ENCODE measurements at regions not wholly inside any gene's neighbourhood (a gene's known extent, or its start where the extent isn't known, plus 50 kb on each side); places are given as distances from the start of the nearest gene placed in this dataset.

DNA sequence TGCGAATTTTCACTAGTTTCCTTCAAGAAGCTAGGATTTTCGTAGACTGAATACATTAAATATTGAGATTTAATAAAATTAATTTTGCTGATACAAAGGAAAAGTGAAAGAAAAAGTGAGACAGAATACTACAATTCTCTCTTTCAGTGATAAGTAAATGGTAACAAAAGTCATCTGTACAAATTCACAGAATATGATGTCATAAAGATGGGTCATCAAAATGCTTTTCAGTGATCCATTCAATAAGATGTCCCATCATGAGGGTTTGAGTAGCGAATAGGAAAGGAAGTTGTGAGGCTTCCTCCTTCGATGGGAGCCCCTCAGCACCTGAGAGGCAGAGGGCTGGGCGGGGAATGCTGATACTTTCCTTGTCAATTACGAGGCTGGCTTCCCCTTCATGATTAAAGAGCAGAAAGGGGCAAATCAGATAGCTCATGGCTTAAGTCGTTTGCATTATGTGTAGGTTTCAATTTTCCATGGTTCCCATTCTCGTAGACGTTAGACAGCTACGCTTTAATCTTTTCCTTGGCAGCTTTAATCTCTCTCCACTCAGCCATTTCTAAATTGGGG is 108.8 kb upstream of the SORBS2 start:
- in situ Hi-C loops (cut with MboI; ENCODE audit: low sequenced_read_pairs): no loop called here
- no peak overlapping the region for H3K4me3 ChIP-seq
- peaks cover 4% of the 10 kb centered on the region for H3K4me1 ChIP-seq
- H3K9me3 ChIP-seq: no peaks in the 10 kb centered on the region; the same call in 1 of the 2 replicates
- no peaks in the 10 kb centered on the region for H3K36me3 ChIP-seq (replicated peaks)
- H3K27me3 ChIP-seq (ENCODE audit: low read depth): peaks cover 3% of the 10 kb centered on the region; the same call in 1 of the 2 replicates
- no peak for DNase-seq (ENCODE audit: low spot score in 2 of 2)

DNA sequence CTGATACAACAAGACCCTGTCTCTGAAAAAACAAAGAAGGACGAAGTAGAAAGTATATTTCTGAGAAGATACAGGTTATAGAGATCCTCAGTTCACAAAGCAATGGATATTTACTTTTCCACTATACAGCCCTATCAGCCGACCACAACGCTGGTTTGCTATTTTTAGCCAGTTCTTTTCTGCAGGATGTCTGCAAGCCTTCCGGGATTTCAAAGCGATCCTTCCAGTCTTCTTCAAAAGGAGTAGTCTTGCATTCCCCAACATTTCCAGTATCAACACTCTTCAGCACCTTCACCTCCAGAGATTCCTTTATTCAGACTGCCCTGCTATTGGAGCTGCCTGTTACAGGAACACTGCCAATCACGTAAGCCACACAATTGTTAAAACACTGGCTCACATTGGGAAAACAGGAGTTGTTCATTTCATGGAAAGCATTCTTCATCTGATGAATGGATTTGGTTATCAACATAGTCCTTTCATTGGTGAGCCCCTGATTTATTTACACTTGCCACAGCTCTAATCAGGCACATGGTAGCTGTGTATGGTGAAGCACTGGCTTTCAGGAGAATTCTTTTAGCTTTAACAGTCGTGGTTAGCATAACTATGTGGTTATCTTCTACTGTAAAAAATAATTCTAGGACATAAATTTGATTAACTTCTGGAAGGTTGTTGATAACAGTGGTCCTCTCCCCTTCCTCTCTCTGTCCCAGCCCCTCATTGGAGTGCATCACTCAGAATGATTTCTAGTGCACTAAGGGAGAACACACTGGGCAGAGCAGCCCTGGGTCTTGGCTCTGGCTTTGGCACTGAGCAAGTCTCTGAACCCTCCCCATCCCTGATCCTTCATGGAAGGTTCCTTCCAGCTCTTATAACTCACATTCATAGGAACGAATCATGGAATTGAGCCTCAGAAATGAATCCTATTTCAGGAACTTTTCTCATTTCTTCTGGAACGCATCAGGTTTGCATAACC is 109.9 kb upstream of the SORBS2 start:
- Histone ChIP-seq H3K9me3 (no peaks in the 10 kb centered on the region; the same call in 1 of the 2 replicates), H3K4me3 (no peak overlapping the region), H3K4me1 (no peaks in the 10 kb centered on the region; the same call in none of the 2 replicates), H3K27me3 (ENCODE audit: low read depth) (peaks cover 3% of the 10 kb centered on the region; the same call in 1 of the 2 replicates), H3K36me3 (replicated peaks) (no peaks in the 10 kb centered on the region)
- in situ Hi-C loops (cut with MboI; ENCODE audit: low sequenced_read_pairs): no loop called here
- DNase-seq (ENCODE audit: low spot score in 2 of 2): no peak

DNA sequence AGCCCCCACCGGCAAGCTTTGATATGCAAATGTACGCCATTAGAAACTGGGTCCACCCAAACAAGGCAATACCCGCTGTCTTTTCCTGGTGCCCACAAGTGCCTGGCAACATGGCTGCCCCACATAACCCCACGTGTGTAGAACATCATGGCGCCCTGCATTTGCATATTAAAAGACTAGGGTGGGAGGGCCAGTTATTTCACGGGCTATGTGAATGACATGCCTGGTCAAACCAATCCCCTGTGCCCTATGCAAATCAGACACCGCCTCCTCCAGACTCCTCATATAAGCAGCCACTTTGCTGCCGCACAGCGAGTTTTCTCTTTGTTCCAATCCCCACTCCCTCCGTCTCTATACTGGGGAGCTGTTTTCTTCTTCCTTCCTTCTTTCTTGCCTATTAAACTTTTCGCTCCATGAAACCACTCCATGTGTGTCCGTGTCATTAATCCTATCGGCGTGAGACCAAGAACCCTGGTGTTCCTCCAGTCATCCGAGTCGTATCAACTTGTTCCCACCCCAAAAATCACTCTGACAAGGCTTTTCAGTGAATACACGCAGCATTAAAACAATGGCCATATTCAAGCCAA is 112.6 kb upstream of the SORBS2 start:
- in situ Hi-C loops (cut with MboI; ENCODE audit: low sequenced_read_pairs): no loop called here
- H3K4me1 ChIP-seq: no peaks in the 10 kb centered on the region; the same call in 1 of the 2 replicates
- H3K27me3 ChIP-seq (ENCODE audit: low read depth): peaks cover 3% of the 10 kb centered on the region; the same call in 1 of the 2 replicates
- H3K4me3 ChIP-seq: no peak overlapping the region
- no peak for DNase-seq (ENCODE audit: low spot score in 2 of 2)
- H3K9me3 ChIP-seq: no peaks in the 10 kb centered on the region; the same call in 1 of the 2 replicates
- H3K36me3 ChIP-seq (replicated peaks): no peaks in the 10 kb centered on the region

DNA sequence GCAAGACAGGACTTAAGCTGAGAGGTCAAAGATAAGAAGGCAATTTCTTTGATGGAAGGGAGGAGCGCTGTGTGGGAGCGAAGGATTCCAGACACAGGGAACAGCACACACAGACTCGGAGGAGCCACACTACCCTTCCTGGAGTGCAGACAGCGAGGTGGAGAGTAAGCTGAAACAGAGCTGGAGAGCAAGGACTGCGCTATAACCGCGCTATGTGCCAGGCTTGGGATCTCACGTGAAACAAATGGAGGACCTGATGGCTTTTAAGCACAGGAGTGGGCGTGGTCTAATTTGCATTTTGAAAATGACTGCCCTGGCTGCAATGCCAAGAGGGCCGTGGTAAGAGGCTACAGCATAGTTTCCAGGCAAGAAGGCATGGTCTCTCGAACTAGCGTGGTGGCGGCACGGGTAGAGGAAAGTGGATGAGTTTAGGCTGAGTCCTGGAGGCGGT is 113.9 kb upstream of the SORBS2 start:
- DNase-seq (ENCODE audit: low spot score in 2 of 2): no peak
- Histone ChIP-seq H3K4me1 (no peaks in the 10 kb centered on the region; the same call in 1 of the 2 replicates), H3K4me3 (no peak overlapping the region), H3K9me3 (no peaks in the 10 kb centered on the region; the same call in 1 of the 2 replicates), H3K27me3 (ENCODE audit: low read depth) (peaks cover 3% of the 10 kb centered on the region; the same call in 1 of the 2 replicates), H3K36me3 (replicated peaks) (no peaks in the 10 kb centered on the region)
- in situ Hi-C loops (cut with MboI; ENCODE audit: low sequenced_read_pairs): no loop called here

DNA sequence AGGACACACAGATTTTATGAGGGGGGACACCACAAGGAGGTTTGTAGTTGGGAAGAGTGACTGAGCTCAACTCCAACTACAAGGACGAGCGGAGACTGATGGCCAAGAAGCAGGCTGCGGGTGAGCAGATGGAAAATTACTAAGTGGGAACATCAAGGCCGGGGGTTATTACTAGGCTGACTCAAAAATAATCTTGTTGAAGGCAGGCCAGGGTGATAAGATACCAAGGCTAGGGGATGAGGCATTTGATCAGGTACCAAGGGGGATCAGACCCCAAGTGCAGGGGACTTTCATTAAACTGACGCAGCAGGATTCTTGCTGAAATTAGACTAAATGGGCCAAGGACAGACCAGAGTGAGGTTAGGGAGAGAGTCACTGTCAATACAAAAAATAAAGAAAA is 119.4 kb upstream of the SORBS2 start:
- Histone ChIP-seq H3K4me3 (no peak overlapping the region), H3K4me1 (no peaks in the 10 kb centered on the region), H3K9me3 (no peaks in the 10 kb centered on the region), H3K27me3 (ENCODE audit: low read depth) (no peaks in the 10 kb centered on the region; the same call in 1 of the 2 replicates), H3K36me3 (replicated peaks) (no peaks in the 10 kb centered on the region)
- in situ Hi-C loops (cut with MboI; ENCODE audit: low sequenced_read_pairs): no loop called here
- DNase-seq (ENCODE audit: low spot score in 2 of 2): no peak

DNA sequence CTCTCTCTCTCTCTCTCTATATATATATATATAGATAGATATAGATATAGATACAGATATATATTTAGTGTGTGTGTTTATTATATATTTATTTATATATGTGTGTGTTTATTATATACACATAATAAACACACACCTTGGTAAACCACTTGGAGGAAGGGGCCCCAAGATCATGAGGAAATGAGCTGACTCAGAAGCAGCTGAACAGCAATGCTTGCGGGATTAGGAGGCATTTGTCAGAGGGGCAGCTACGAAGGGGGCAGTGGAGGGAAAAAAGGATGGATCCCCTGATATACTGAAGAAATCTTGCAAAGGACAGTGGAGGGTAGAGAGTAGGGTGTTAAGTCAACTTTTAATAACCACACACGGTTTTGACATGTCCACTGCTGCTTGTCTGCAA is 120.0 kb upstream of the SORBS2 start:
- Histone ChIP-seq H3K27me3 (ENCODE audit: low read depth) (no peaks in the 10 kb centered on the region; the same call in 1 of the 2 replicates), H3K4me1 (no peaks in the 10 kb centered on the region), H3K4me3 (no peak overlapping the region), H3K36me3 (replicated peaks) (no peaks in the 10 kb centered on the region), H3K9me3 (no peaks in the 10 kb centered on the region)
- DNase-seq (ENCODE audit: low spot score in 2 of 2): no peak
- in situ Hi-C loops (cut with MboI; ENCODE audit: low sequenced_read_pairs): no loop called here

DNA sequence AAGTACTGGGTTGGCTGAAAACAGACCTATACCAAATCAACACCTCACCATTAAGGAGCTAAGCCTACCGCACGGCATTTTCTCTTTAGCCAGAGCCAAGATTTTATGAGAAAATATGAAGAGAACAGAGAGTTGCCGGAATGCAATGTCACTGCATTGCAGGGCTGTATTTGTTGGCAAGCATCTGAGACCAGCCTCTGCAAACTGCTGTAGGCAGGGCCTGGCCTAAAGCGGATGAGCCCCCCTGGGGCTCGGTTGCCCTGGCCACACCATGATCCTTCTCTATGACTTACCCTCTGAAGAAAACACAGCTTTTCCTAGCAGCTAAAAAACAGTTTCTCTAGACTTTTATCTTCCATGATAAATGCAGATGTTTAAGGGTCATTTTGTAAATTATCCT is 120.5 kb upstream of the SORBS2 start:
- DNase-seq (ENCODE audit: low spot score in 2 of 2): no peak
- in situ Hi-C loops (cut with MboI; ENCODE audit: low sequenced_read_pairs): no loop called here
- Histone ChIP-seq H3K9me3 (no peaks in the 10 kb centered on the region), H3K36me3 (replicated peaks) (no peaks in the 10 kb centered on the region), H3K27me3 (ENCODE audit: low read depth) (peaks cover under 1% of the 10 kb centered on the region; the same call in 1 of the 2 replicates), H3K4me1 (no peaks in the 10 kb centered on the region), H3K4me3 (no peak overlapping the region)

DNA sequence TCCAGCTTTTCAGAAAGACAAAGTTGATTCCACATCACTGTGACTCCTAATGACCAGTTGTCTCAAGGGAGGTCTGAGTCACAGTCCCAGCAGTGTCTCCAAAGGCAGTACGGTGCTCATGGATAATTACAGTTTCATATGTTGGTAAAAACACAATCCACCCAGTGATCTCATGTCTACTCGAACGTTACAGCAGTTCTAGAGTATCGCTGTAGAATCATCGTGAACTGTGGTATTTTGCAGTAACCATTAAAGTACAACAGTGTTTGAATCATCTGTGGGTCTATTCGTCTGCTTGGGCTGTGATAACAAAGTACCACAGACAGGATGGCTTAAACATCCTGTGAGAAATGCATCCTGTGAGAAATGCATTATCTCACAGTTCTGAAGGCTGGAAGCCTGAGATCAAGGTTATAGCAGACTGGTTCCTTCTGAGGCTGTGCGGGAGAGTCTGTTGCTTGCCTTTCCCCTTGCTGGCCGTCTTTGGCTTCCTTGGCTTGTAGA is 121.1 kb upstream of the SORBS2 start:
- H3K36me3 ChIP-seq (replicated peaks): no peaks in the 10 kb centered on the region
- no peaks in the 10 kb centered on the region for H3K9me3 ChIP-seq
- H3K4me1 ChIP-seq: no peaks in the 10 kb centered on the region
- peaks cover 2% of the 10 kb centered on the region; the same call in 1 of the 2 replicates for H3K27me3 ChIP-seq (ENCODE audit: low read depth)
- H3K4me3 ChIP-seq: no peak overlapping the region
- no peak for DNase-seq (ENCODE audit: low spot score in 2 of 2)
- in situ Hi-C loops (cut with MboI; ENCODE audit: low sequenced_read_pairs): no loop called here

DNA sequence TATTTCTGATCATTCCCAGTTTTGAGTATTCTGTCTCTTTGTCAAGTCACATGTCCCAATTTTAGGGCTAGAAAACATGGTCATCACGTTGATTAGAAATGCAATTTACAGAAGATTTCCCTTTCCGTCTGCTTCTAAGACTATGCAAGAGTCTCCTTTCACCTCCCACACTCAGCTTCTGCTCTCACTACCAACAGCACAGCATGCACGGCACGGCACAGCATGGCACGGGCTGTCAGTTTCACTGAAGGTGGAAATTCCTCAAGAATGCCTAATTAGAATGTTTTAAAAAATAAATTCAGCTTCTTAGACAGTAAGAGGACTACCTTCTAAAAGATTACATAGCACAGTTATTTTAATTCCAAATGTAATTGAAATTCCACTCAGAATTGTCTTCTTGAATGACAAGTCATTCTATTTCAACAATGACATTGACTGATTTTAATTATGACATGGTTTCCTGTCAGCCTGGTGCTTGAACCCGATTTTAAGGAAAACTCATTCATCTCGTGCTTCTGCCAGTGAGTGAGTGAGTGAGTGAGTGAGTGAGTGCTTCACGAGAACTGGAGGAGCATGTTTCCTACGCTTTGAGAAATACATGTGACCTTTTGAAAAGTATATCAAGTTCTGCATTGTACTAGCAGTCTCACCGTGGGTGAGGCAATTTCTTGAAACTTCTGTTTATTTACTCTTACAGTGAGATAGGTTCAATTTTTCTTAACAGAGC is 124.8 kb upstream of the SORBS2 start:
- H3K9me3 ChIP-seq: no peaks in the 10 kb centered on the region
- no peaks in the 10 kb centered on the region for H3K36me3 ChIP-seq (replicated peaks)
- peaks cover 2% of the 10 kb centered on the region; the same call in 1 of the 2 replicates for H3K27me3 ChIP-seq (ENCODE audit: low read depth)
- no peaks in the 10 kb centered on the region for H3K4me1 ChIP-seq
- H3K4me3 ChIP-seq: no peak overlapping the region
- no peak for DNase-seq (ENCODE audit: low spot score in 2 of 2)
- in situ Hi-C loops (cut with MboI; ENCODE audit: low sequenced_read_pairs): no loop called here

DNA sequence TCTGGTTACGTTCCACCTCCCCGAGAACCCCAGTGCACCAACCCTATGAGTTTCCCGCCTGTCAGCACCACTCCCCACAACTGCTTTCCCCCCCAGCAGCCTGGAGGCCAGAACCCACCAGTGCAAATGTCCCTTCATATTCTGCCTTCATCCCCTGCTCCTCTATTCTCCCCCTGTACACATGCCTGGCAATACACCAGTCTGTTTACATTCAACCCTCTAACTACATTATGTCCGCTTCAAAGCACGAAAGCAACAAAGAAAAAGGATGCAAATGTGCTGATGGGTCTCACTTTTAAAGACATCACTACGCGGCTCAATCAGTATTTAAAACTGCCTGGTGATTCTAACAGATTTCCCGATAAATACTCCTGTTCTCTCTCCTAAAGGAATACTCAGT is 126.7 kb upstream of the SORBS2 start:
- in situ Hi-C loops (cut with MboI; ENCODE audit: low sequenced_read_pairs): no loop called here

DNA sequence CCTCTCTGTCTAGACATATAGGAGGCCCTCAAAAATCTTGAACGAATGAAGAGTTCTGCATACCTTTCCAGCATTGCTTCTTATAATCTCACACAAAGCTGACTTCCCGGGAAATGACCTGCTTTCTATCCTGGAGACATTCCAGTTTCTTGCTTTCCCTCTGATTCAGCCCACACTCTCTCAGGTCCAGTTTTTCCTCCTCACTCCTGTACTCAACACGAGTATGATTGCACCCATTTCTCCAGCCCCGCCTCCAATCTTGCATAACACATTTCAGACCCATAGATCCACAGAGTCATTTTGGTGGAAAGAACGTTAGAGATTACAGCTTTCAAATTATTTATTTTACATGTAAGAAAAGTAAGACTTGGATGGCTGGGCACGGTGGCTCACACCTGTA is 127.5 kb upstream of the TLR3 start:
- peaks cover 2% of the 10 kb centered on the region; the same call in 1 of the 2 replicates for H3K27me3 ChIP-seq (ENCODE audit: low read depth)
- no peaks in the 10 kb centered on the region for H3K9me3 ChIP-seq
- no peak overlapping the region for H3K4me3 ChIP-seq
- no peaks in the 10 kb centered on the region for H3K4me1 ChIP-seq
- in situ Hi-C loops (cut with MboI; ENCODE audit: low sequenced_read_pairs): no loop called here
- DNase-seq (ENCODE audit: low spot score in 2 of 2): no peak
- no peaks in the 10 kb centered on the region for H3K36me3 ChIP-seq (replicated peaks)

More for the DNA sequence above, 126.7 kb upstream of the SORBS2 start:
- Histone ChIP-seq H3K36me3 (replicated peaks) (no peaks in the 10 kb centered on the region), H3K9me3 (no peaks in the 10 kb centered on the region), H3K27me3 (ENCODE audit: low read depth) (peaks cover 2% of the 10 kb centered on the region; the same call in 1 of the 2 replicates), H3K4me3 (no peak overlapping the region), H3K4me1 (no peaks in the 10 kb centered on the region)
- DNase-seq (ENCODE audit: low spot score in 2 of 2): no peak

DNA sequence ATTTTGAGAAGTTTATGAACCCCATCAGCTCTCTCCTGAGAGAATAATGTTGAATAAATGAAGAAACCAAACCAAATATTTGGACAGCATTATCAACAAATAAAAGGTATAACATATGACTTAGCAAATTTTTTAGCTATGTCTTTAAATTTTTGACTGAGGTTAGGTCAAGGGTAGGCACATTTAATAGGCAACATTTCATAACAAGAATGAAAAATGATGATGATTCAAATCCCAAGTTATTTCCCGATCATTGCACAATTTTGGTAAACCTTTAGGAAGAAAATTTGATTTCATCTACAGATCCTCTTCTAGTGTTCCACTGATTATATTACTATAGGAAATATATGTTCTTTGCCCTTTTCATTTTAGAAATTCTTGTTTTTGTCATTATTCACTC is 123.7 kb upstream of the TLR3 start:
- H3K27me3 ChIP-seq (ENCODE audit: low read depth): no peaks in the 10 kb centered on the region
- no peak overlapping the region for H3K4me3 ChIP-seq
- no peaks in the 10 kb centered on the region for H3K36me3 ChIP-seq (replicated peaks)
- in situ Hi-C loops (cut with MboI; ENCODE audit: low sequenced_read_pairs): no loop called here
- DNase-seq (ENCODE audit: low spot score in 2 of 2): no peak
- no peaks in the 10 kb centered on the region for H3K9me3 ChIP-seq
- no peaks in the 10 kb centered on the region for H3K4me1 ChIP-seq

DNA sequence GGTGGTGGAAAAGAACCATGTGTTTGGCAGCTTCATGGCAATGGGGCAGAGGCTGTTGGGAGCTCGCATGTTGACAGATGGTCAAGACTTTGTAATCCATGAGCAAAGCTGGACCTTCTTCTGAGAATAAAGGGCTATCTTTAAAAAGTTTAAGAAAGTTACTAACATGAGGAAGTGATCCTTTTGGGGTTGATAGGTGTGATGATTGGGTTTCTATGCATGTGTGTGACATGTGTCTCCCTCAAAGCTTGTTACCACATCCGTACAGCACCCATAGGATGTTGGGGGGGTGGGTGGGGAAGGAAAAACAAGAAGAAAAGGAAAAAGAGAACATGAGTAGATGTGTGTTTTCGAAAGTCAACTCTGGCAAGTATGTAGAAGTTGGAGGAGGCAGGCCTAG is 123.0 kb upstream of the TLR3 start:
- Histone ChIP-seq H3K9me3 (no peaks in the 10 kb centered on the region), H3K27me3 (ENCODE audit: low read depth) (no peaks in the 10 kb centered on the region), H3K4me1 (no peaks in the 10 kb centered on the region), H3K36me3 (replicated peaks) (no peaks in the 10 kb centered on the region), H3K4me3 (no peak overlapping the region)
- no peak for DNase-seq (ENCODE audit: low spot score in 2 of 2)
- in situ Hi-C loops (cut with MboI; ENCODE audit: low sequenced_read_pairs): no loop called here
